Activated CD4-positive, alpha-beta T cell treated with anti-CD3 and anti-CD28 coated beads for 4 hours (primary cell): ENCODE measurements at regions not wholly inside any gene's neighbourhood (a gene's known extent, or its start where the extent isn't known, plus 50 kb on each side); places are given as distances from the start of the nearest gene placed in this dataset.
"Not testable (repeated sequence)": the region's sequence is repeated elsewhere in the genome, so short reads cannot be mapped to it uniquely, and the experiment has no call there.

Source experiments
- DNase-seq, 2 donors: peaks; one replicate each; pipeline ENCODE4 v3.0.0-alpha.2; 2020

DNA sequence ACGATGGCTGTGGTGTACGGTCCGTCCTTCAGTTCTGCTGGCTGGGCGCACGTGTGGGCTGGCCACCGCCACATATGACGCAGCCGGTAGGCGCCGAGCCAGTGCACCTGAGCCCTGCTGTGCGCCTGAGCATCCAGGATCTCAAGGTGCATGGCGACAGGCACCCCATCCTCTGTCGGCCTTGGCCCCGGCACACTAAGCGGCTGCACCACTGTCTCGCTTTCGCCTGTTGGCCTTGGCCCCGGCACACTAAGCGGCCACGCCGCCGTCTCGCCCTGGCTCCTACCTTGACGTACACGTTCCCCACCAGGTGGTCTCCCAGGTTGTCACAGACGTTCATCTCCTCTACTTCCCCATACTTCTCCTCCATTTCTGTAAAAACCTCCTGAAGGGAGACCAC, 4034.6 kb upstream of the TPTE start:
- DNase-seq: not testable (repeated sequence)

DNA sequence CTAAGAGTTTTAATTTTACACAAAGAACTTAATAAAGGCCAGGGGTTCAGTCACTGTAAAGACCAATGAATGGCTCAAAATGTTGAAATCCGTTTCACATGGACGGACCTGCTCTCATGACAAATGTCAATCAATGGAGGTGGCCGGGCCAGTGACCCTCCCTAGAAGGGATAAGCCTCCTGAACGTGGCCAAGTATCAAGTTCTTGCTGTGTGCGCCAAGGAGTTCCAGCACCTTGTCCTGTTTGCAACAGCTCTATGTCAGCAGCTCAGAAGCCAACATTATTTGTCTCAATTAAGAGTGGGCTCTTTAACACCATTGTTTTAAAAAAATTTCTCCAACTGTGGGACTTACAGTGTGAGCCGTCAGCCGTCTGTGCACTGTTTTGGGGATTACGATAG, 4028.7 kb upstream of the TPTE start:
- not testable (repeated sequence) for DNase-seq

DNA sequence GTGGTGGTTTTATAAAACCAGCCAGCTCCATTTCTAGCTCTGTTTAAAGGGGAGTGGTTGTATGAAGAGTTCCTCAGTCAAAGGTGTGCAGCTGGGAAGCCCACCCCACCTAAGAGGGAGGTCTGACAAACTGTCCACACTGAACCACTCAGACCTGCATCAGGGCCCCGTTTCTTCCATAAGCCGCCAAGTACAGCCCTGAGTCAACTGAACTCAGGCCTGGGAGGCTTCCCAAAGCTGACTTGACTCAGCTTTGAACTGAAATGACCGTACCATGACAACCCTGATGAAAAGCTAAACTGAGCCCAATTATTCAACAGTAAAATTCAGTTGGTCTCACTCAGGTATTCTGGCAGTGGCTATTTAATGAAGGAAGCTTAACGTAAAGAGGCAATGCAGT, 4027.4 kb upstream of the TPTE start:
- DNase-seq: not testable (repeated sequence)

DNA sequence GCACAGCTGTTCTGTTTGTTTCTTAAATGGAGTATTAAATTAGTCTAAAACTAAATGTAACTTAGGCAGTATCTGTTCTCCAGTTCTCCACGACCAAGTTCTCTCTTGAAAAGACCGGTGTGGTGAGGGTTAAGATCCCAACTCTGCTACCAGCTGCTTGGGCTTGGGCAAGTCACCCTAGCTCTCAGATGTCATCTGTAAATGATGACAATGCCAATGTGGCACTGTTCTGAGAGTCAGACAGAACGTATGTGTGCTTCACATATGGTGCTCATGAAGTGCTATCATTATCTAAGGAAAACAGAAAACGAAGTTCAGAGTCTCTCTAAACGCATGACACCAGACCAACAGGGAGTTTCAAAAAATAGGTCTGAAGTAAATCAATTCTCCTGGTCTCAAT, 4025.0 kb upstream of the TPTE start:
- not testable (repeated sequence) for DNase-seq

DNA sequence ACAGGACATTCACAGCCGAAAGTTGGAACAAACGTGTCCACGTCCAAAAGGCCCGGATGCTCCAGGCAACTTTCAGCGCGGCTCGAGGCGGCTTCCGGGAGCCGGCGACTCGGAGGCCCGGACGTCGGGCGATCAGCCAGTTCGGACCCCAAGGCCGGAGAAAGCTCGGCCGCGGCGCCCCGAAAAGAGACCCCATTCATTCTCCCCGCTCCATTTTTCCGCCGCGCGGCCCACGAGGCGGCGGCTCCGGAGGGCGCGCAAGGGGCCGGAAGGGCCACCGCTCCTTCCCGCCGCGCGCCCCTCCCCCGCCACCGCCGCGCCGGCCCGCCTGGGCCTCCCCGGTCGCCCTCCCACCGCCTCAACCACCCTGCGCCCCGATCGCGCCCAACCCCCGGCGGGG, 4022.7 kb upstream of the TPTE start:
- peak; percentile 1 to 18 for DNase-seq

DNA sequence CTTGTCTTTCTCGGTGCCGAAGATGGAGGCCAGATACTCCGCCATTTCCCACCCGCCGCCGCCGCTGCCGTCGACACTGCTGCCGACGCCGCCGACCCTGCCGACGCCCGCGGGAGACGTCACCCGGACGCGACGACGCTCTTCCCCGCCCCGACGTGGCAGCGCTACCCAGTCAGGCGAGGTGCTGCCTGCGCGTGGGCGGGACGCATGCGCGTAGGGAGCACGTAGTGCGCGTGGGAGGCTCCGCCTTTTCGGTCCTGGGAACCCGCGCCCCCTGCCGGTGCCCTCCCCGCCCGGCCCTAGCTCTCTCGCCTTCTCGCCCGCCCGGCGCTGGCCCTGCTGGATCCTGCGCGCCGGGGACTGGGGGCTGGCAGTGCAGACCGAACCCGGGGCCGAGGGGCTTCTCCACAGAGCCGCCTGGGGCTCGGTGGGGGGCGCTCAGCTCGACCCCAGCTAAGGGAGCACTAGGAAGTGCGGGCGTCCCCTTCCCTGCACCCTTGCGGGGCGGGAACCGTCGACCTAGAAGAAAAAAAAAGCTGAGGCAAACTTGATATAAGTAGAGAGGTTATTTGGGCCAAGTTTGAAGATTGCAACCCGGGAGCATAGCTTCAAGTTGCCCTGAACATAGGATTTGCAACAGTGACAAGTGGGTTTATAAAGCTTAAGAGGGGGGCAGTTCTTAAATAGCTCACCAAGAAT, 4022.1 kb upstream of the TPTE start:
- peak; percentile 60 to 70 for DNase-seq

DNA sequence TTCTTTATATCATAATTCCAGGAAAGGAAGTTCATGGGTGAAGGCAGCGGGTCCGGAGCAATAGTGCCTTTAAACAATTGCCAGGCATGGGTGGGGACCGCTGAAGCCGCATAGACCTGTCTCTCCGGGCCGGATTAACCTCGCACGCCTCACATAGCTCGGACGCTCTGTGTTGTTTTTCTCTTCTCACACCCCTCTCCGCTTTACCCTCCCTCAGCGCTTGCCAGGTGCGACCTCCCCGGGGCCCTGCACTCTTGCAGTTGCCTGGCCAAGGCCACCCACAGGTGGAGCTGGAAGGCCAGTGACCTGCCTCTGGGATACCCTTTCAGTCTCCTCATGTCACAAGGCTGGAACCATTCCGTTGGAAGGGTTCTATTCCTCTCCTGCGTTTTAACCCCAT, 4021.5 kb upstream of the TPTE start:
- not testable (repeated sequence) for DNase-seq

DNA sequence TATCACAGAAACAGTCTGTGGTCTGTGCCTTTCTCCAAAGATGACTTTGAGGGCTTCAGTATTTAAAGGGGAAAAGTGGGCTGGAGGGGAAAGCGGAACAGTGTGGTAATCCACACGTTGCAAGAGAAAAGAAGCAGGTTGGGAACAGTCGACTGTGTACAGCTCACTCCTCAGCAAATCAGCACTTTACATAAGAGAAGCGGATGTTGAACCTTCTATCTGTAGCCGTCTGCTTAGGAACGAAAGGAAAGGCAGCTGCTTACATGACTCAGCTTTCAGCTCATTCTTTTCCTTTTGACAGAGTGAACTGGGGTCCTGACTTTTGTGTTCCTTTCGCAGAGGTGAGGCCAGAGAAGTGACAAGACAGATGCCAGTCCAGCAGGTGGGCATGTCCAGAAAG, 4020.7 kb upstream of the TPTE start:
- DNase-seq: not testable (repeated sequence)

DNA sequence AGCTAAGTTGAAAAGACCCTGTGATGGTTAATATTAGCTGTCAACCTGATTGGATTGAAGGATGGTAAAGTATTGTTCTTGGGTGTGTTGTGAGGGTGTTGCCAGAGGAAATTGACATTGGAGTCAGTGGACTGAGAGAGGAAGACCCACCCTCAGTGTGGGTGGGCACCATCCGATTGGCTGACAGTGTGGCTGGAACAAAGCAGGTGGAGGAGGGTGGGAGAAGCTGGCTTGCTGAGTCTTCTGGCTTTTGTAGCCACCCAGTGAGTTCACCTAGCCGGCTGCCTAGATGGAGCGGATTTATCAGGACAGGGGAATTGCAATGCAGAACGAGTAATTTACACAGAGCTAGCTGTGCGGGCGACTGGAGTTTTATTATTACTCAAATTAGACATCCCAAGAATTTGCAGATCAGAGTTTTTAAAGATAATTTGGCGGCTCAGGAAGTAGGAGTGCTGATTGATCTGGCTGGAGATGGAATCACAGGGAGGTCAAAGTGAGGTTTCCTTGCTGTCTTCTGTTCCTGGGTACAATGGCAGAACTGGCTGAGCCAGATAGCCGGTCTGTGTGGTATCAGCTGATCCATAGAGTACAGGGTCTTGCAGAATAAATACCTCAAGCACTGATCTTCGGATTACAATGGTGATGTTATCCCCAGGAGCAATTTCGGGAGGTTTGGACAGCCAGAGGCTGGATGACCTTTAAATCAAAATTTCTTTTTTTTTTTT, 4015.1 kb upstream of the TPTE start:
- not testable (repeated sequence) for DNase-seq

DNA sequence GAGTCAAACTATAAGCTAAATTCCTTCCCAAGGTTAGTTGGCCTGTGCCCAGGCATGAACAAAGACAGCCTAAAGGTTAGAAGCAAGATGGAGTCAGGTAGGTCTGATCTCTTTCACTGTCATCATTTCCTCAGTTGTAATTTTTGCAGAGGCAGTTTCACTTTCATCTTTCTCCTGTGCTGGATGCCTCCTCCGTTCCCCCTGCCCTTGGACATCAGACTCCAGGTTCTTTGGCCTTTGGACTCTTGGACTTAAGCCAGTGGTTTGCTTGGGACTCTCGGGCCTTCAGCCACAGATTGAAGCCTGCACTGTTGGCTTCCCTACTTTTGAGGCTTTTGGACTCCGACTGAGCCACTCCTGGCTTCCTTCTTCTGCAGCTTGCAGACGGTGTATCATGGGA, 4013.8 kb upstream of the TPTE start:
- DNase-seq: not testable (repeated sequence)

DNA sequence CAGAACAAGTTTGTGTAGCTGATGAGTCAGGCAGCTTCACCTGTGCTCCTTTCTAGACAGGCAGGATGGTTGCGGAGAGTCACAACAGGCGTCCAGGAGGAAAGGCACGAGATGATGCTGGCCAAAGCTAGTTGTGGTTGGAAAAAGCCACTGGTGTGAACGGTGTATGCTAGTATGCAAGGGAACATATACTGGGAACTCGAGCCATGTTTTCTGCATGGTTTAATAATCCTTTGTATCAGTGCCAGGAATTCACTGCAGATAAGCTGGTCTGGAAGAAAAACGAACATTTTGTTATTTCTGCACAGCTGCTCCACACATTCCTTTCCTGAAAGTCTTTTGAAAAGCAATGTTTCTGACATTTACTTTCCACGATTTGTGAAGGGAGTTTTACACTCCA, 3999.6 kb upstream of the TPTE start:
- DNase-seq: not testable (repeated sequence)

DNA sequence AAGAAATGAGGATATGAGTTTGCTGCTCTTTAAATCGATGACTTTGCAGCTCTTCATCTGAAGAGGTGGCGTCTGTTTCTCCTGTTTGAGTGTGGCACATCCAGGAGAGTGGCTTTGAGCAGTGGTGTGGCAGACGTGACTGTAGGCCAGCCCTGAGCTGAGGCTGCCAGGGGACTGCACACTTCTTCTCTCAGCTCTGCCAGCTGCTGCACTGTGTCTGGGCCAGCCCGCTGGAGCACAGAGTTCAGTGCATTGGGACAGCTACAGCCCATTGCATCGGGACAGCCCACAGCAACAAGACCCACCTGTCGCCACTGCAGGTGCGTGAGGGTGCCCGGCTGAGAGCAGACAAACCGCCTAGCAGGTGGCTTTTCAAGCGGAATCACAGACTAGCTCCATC, 3995.2 kb upstream of the TPTE start:
- not testable (repeated sequence) for DNase-seq

DNA sequence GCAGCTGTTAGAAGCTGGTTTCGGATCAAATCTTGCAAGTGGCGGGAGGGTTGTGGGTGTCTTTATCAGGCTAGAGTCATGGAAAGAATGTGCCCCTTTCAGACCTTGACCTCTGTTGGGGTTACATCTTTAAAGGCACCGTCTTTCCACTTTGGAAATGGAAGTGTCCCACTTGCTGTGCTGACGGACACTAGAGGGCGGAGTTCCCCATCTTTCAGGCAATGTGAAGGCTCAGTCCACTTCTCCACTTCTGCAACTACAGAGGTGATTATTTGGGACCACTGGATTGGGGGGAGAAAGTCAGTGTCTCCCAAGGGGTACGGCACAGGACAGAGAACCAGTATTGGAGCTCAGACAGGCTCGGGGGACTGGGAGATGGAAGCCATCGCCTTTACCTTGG, 3990.7 kb upstream of the TPTE start:
- not testable (repeated sequence) for DNase-seq

DNA sequence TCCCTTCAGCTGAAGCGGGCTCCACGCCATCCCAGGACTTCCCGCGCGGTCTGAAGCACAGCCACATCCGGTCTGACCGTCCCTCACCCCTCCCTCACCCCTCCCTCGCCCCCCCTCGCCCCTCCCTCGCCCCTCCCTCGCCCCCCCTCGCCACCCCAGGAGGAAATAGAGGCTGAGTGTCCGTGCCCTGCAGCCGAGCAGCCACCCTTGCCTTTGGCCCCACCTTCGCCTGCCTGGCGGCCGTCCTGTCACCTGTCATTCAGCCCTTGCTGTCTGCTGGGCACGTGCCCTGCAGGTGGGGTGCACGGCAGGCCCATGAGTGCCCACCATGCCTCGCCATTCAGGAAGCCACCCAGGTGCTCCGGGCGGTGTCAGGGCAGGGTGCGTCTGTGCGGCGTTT, 3988.1 kb upstream of the TPTE start:
- not testable (repeated sequence) for DNase-seq

DNA sequence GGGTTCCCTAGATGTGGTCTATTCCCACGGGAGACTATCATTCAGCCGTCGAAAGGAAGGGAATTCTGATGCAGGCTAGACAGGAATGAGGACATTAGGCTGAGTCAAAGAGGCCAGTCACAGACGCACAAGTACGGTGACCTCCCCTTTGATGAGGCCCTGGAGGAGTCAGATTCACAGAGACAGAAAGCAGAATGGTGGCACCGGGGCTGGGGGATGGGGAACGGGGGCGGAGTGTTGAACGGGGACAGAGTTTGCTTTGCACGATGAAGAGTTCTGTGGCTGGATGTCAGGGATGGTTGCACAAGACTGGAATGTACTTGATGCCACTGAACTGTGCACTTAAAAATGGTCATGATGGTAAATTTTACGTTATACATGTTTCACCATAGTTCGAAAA, 3983.1 kb upstream of the TPTE start:
- not testable (repeated sequence) for DNase-seq

DNA sequence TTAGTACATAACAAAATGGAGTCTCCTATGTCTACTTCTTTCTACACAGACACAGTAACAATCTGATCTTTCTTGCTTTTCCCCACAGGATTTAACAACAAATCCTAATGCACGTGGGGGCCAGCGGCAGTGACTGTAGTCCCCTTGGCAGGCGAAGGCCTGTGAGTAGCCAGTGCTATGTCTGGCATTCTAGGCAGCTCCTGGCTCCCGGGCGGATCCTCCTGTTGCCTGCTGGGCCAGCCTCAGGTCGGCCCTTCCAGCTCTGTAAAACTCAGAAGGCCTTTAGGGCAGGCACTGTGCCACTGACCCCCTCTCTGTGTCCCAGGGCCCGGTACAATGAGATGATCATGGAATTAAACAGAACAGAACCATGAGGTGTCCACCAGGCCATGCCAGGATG, 3981.7 kb upstream of the TPTE start:
- DNase-seq: not testable (repeated sequence)

DNA sequence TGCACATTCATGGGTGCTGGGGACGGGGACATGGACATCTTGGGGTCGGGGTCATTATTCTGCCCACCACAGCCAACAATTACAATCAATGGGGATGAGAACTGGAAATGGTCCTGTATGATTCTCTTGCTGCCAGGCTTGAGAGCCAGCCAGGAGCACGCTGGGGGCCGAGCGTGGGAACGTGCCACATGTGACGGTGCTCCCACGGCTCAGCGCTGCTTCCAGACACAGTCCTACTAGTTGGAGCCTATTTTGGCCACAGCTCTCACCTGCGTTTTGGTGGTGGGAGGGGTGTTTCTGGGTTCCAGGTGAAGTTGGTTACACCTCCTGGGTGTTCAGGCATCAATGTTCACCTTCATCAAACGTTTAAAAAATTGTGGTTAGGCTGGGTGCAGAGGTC, 3980.3 kb upstream of the TPTE start:
- not testable (repeated sequence) for DNase-seq

DNA sequence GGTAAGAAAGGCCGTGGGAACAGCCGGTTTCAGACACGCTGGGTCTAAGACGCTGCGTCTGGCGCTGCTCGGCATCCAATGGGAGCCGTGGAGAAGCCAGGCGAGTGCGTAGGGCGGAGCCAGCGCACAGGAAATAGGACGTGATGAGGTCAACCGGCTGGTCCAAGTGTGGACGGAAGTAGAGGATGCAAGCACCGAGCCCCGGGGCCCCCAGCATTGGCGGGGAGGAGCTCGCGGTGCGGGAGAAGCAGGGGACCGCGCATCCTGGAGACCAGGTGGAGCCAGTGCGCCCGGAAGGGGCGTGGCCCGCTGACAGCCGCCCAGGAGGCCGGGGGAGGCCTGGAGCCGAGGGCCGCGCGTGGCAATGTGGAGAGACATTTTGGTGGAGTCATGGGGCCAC, 3976.1 kb upstream of the TPTE start:
- DNase-seq: not testable (repeated sequence)

DNA sequence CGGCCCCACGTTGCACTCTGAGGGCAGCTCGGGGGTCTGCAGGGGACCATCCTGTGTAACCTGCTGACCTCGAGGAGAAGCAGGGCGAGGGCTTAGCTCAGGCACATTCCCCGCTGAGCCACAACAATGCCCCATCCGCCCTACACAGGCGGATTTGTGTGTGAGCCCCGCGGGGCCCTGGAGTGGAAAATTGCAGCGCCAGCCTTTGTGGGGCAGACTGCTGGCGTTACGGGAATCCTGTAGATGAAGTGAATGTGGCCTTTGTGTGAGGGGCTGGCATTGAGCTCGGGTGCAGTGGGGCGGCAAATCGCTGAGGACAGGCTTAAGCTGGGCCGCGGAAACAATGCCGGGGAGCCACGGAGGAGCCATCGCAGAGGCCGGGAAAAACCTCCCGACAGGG, 3970.3 kb upstream of the TPTE start:
- not testable (repeated sequence) for DNase-seq

DNA sequence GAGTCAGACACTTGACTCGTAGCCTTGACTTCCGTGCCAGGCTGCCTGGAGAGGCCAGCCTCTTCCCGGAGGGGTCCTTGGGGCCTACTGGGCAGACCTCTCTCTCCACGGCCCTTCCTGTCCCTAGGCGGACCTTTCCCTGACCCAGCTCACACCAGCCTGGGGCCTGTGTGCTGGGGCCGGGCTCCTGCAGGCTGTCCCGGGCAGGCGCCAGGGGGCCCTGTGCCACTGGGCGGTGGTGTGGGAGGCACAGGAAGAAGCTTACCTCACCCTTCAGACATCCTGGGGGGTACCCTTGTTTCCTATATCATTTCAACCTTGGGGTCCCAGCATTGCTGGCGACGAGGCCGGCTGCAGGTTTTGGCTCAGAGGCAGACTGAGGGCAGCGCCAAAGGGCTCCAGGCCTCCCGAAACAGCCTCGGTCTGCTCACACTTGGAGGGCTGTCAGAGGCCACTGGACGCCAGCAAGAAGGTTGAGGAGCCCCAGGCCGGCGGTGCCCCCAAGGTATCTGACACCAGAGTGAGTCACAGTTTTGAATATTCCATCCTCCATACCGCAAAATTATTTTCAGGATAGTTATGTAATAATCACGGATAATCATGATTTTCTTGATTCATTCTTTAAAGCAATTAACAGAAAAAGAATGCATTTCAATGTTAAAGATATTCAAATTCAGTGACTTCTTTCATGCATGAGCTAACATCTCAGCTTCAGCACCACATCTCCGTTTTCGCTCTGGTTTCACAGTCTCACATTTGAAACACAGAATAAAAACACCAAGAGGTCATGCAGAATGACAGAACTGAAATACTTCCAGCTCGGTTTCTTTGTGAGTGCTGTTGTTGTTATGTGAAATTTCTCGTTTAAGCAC, 3967.6 kb upstream of the TPTE start:
- not testable (repeated sequence) for DNase-seq

DNA sequence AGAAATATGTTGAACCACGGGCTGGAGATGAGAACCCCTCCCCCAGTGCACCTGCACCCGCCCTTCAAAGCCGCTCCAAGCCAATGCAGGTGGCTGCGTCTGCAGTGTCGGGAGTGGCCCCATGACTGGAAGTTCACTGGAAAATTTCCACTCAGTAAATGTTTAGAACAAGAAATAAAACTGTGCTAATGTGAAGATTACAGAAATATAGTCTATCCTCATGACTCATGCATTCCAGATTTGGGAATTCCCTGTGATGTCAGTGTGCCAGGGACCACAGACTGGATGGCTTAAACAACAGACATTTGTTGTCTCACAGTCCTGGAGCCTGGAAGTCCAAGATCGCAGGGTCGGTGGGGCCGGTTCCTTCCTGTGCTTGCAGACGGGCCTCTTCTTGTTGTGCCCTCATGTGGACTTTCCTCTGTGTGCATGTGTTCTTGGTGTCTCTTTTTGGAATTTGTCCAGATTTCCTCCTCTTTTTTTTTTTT, 3967.0 kb upstream of the TPTE start:
- not testable (repeated sequence) for DNase-seq

DNA sequence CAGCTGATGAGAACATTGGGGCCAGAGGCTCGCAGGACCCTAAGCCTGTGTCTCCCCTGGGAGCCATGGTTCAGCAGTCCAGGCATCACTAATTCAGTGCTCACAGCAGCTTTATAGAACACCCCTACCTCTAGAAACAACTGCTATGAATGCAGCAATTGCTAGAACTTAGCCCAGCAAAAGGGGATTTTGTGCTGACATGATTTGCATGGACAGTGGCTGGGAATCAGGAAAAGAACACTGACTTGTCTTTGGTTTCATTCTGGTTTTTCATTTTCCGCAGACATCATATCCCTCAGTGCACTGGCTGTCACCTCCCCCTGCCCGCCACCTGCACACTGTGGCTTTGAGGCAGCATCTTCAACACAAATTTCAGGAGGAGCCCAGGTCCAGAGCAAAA, 3964.9 kb upstream of the TPTE start:
- DNase-seq: not testable (repeated sequence)

DNA sequence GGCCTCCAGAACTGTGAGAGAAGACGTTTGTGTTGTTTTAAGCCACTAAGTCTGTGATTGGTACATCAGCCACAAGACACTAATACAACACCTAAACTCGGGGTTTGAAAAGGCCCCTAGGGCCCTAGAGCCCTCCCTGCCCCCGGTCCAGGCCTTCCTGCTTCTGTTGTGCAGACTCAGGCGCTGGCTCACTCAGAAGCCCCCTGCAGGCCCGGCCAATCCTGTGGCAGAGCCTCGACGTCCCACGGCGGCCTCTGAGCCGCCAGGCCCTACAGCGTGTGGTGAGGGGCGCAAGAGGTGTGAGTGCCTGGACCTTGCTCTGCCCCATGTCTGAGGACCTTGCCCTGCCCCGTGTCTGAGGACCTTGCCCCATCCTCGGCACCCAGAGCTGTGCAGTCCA, 3964.0 kb upstream of the TPTE start:
- DNase-seq: not testable (repeated sequence)
